ENCODE measurements at regions not wholly inside any gene's neighbourhood (a gene's known extent, or its start where the extent isn't known, plus 50 kb on each side); places are given as distances from the start of the nearest gene placed in this dataset.

DNA sequence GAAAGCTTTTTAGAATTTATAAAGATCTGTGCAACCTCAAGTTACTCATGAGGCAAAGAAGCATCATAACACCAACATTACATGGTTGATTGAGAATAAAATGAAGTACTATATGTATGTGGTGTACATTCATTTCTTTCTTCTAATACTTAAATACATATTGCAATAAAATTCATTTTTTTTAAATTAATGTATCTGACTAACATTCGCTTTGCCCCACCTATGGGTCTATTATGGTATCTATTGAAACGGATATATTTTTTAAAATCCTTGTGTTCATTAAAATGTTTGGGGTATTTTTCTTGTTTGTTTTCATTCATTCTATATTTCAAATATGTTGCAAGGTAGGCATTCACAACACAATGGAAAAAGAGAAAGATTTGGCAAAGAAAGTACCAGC is 237.5 kb downstream of the DSEL start:
- H2BK12ac ChIP-seq (ENCODE audit: low read length in 2 of 2): no peak overlapping the region
- no peaks in the 10 kb centered on the region for H3K4me1 ChIP-seq (ENCODE audit: control insufficient read depth, insufficient read depth, low read depth, low read length)
- H3K9me3 ChIP-seq (ENCODE audit: control insufficient read depth, low read length): no peaks in the 10 kb centered on the region
- no CpG with 5 or more reads among the region's 2 CpGs for WGBS
- no peak overlapping the region for H2AK5ac ChIP-seq (ENCODE audit: low read length, severe bottlenecking)
- no peaks in the 10 kb centered on the region for H3K36me3 ChIP-seq (ENCODE audit: control insufficient read depth in 1 of 2, insufficient read depth in 2 of 2, low read depth in 1 of 2, low read length in 2 of 2)
- DNase-seq: no peak
- no peak overlapping the region for H3K23ac ChIP-seq (ENCODE audit: low read length in 2 of 2)
- no peak overlapping the region for H3K27ac ChIP-seq (ENCODE audit: low read length, poor library complexity, severe bottlenecking)
- H2BK15ac ChIP-seq (ENCODE audit: low read depth, poor library complexity, severe bottlenecking): no peak overlapping the region
- H4K91ac ChIP-seq (ENCODE audit: low read length): no peak overlapping the region
- no peak overlapping the region for H3K9ac ChIP-seq (ENCODE audit: low read length)
- no peak overlapping the region for H3K4me3 ChIP-seq (ENCODE audit: insufficient read depth in 1 of 2, low read depth in 1 of 2, low read length in 2 of 2)
- no peak overlapping the region for H2BK5ac ChIP-seq (ENCODE audit: low read depth, low read length, poor library complexity, severe bottlenecking)
- no peak overlapping the region for H3K18ac ChIP-seq (ENCODE audit: low read depth in 1 of 2, low read length in 2 of 2)
- no peak overlapping the region for H3K14ac ChIP-seq (ENCODE audit: low read length in 2 of 2)
- H3K4me2 ChIP-seq (ENCODE audit: low read length, poor library complexity, severe bottlenecking): no peak overlapping the region
- H2AFZ ChIP-seq (ENCODE audit: low read depth, low read length): no peak overlapping the region
- no peaks in the 10 kb centered on the region for H3K27me3 ChIP-seq (ENCODE audit: control insufficient read depth in 1 of 2, insufficient read depth in 1 of 2, low read length in 2 of 2)
- no peaks in the 10 kb centered on the region for H3K79me1 ChIP-seq (replicated peaks; ENCODE audit: low read length, poor library complexity, severe bottlenecking)
- H3K4ac ChIP-seq (ENCODE audit: low read depth in 1 of 2, low read length in 2 of 2): no peak overlapping the region
- H4K8ac ChIP-seq (ENCODE audit: low read length): no peak overlapping the region
- H2BK120ac ChIP-seq (ENCODE audit: low read depth, low read length): no peak overlapping the region

DNA sequence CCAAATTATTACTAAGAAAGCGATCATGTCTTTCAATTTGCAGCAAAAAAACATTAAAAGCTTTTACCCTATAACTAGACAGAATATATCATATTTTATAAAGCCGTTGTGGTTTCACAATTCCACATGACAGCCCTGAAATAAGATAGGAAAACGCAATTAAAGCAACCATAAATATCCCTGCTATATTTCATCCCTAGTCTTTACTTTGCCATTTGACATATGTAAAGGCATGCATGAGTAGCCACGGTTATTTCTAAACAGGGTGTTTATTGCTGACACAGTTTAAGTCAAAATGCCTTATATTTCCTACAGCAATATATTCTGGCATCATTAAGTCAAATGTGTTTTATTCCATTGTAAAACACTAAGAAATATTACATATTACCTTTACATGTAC is 239.9 kb downstream of the DSEL start:
- 57% methylated on average over 3 of the region's 4 CpGs for WGBS
- no peak overlapping the region for H2AFZ ChIP-seq (ENCODE audit: low read depth, low read length)

DNA sequence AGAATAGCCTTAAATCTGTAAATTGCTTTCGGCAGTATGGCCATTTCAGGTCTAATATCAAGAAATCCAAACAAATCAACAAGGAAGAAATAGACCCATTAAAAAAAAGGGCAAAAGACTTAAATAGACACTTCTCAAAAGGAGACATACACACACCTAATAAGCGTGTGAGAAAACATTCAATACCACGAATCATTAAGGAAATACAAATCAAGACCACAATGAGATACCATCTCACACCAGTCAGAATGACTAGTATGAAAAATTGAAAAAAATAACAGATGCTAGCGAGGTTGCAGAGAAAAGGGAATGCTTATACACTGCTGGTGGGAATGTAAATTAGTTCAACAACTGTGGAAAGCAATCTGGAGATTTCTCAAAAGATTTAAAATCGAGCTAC is 243.2 kb downstream of the DSEL start:
- no peaks in the 10 kb centered on the region for H3K79me1 ChIP-seq (replicated peaks; ENCODE audit: low read length, poor library complexity, severe bottlenecking)
- H3K9ac ChIP-seq (ENCODE audit: low read length): no peak overlapping the region
- no peak overlapping the region for H3K4me3 ChIP-seq (ENCODE audit: insufficient read depth in 1 of 2, low read depth in 1 of 2, low read length in 2 of 2)
- no peak overlapping the region for H2AFZ ChIP-seq (ENCODE audit: low read depth, low read length)
- H3K27ac ChIP-seq (ENCODE audit: low read length, poor library complexity, severe bottlenecking): no peak overlapping the region
- no peaks in the 10 kb centered on the region for H3K4me1 ChIP-seq (ENCODE audit: control insufficient read depth, insufficient read depth, low read depth, low read length)
- peaks cover 3% of the 10 kb centered on the region for H3K9me3 ChIP-seq (ENCODE audit: control insufficient read depth, low read length)
- H2BK120ac ChIP-seq (ENCODE audit: low read depth, low read length): no peak overlapping the region
- H3K18ac ChIP-seq (ENCODE audit: low read depth in 1 of 2, low read length in 2 of 2): no peak overlapping the region
- no peak overlapping the region for H4K91ac ChIP-seq (ENCODE audit: low read length)
- H3K23ac ChIP-seq (ENCODE audit: low read length in 2 of 2): no peak overlapping the region
- DNase-seq: no peak
- no peaks in the 10 kb centered on the region for H3K27me3 ChIP-seq (ENCODE audit: control insufficient read depth in 1 of 2, insufficient read depth in 1 of 2, low read length in 2 of 2)
- 94% methylated on average over 3 of the region's 5 CpGs for WGBS
- no peak overlapping the region for H3K4ac ChIP-seq (ENCODE audit: low read depth in 1 of 2, low read length in 2 of 2)
- no peak overlapping the region for H2BK5ac ChIP-seq (ENCODE audit: low read depth, low read length, poor library complexity, severe bottlenecking)
- H2AK5ac ChIP-seq (ENCODE audit: low read length, severe bottlenecking): no peak overlapping the region
- H3K14ac ChIP-seq (ENCODE audit: low read length in 2 of 2): no peak overlapping the region
- no peak overlapping the region for H3K4me2 ChIP-seq (ENCODE audit: low read length, poor library complexity, severe bottlenecking)
- no peaks in the 10 kb centered on the region for H3K36me3 ChIP-seq (ENCODE audit: control insufficient read depth in 1 of 2, insufficient read depth in 2 of 2, low read depth in 1 of 2, low read length in 2 of 2)
- H2BK12ac ChIP-seq (ENCODE audit: low read length in 2 of 2): no peak overlapping the region
- H4K8ac ChIP-seq (ENCODE audit: low read length): no peak overlapping the region
- no peak overlapping the region for H2BK15ac ChIP-seq (ENCODE audit: low read depth, poor library complexity, severe bottlenecking)

More for the DNA sequence above, 239.9 kb downstream of the DSEL start:
- H3K36me3 ChIP-seq (ENCODE audit: control insufficient read depth in 1 of 2, insufficient read depth in 2 of 2, low read depth in 1 of 2, low read length in 2 of 2): no peaks in the 10 kb centered on the region
- H3K4me2 ChIP-seq (ENCODE audit: low read length, poor library complexity, severe bottlenecking): no peak overlapping the region
- H2BK5ac ChIP-seq (ENCODE audit: low read depth, low read length, poor library complexity, severe bottlenecking): no peak overlapping the region
- H2BK12ac ChIP-seq (ENCODE audit: low read length in 2 of 2): no peak overlapping the region
- no peak overlapping the region for H2BK15ac ChIP-seq (ENCODE audit: low read depth, poor library complexity, severe bottlenecking)
- no peak overlapping the region for H3K18ac ChIP-seq (ENCODE audit: low read depth in 1 of 2, low read length in 2 of 2)
- H3K27me3 ChIP-seq (ENCODE audit: control insufficient read depth in 1 of 2, insufficient read depth in 1 of 2, low read length in 2 of 2): no peaks in the 10 kb centered on the region
- H3K4ac ChIP-seq (ENCODE audit: low read depth in 1 of 2, low read length in 2 of 2): no peak overlapping the region
- no peak overlapping the region for H3K14ac ChIP-seq (ENCODE audit: low read length in 2 of 2)
- H3K9ac ChIP-seq (ENCODE audit: low read length): no peak overlapping the region
- DNase-seq: no peak
- H3K4me1 ChIP-seq (ENCODE audit: control insufficient read depth, insufficient read depth, low read depth, low read length): no peaks in the 10 kb centered on the region
- no peak overlapping the region for H4K91ac ChIP-seq (ENCODE audit: low read length)
- no peak overlapping the region for H3K4me3 ChIP-seq (ENCODE audit: insufficient read depth in 1 of 2, low read depth in 1 of 2, low read length in 2 of 2)
- H3K79me1 ChIP-seq (replicated peaks; ENCODE audit: low read length, poor library complexity, severe bottlenecking): no peaks in the 10 kb centered on the region
- no peak overlapping the region for H2AK5ac ChIP-seq (ENCODE audit: low read length, severe bottlenecking)
- peaks cover 3% of the 10 kb centered on the region for H3K9me3 ChIP-seq (ENCODE audit: control insufficient read depth, low read length)
- no peak overlapping the region for H4K8ac ChIP-seq (ENCODE audit: low read length)
- no peak overlapping the region for H3K27ac ChIP-seq (ENCODE audit: low read length, poor library complexity, severe bottlenecking)
- H3K23ac ChIP-seq (ENCODE audit: low read length in 2 of 2): no peak overlapping the region
- no peak overlapping the region for H2BK120ac ChIP-seq (ENCODE audit: low read depth, low read length)

DNA sequence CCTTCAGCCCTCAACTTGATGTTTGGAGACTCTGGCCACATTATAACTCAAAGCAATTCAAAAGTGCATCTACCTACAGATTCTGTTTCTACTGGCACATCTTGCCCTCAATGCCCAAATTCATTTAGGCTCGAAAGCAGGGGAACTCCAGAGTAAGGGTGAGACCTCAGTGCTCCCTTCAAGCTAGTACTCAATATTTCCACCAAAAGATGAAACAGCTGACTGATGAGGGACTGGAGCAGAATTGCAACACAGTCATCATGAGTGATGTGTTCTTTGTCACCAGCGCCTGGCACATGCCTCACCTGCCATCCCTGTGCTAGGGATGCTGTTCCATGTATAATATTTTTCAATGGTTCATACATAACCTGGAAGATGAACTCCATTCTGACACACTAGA is 247.3 kb downstream of the DSEL start:
- peaks cover 3% of the 10 kb centered on the region for H3K9me3 ChIP-seq (ENCODE audit: control insufficient read depth, low read length)
- H2BK5ac ChIP-seq (ENCODE audit: low read depth, low read length, poor library complexity, severe bottlenecking): no peak overlapping the region
- H3K23ac ChIP-seq (ENCODE audit: low read length in 2 of 2): no peak overlapping the region
- H4K91ac ChIP-seq (ENCODE audit: low read length): no peak overlapping the region
- H3K4ac ChIP-seq (ENCODE audit: low read depth in 1 of 2, low read length in 2 of 2): no peak overlapping the region
- H2AK5ac ChIP-seq (ENCODE audit: low read length, severe bottlenecking): no peak overlapping the region
- H3K79me1 ChIP-seq (replicated peaks; ENCODE audit: low read length, poor library complexity, severe bottlenecking): no peaks in the 10 kb centered on the region
- no peak overlapping the region for H2BK15ac ChIP-seq (ENCODE audit: low read depth, poor library complexity, severe bottlenecking)
- H3K14ac ChIP-seq (ENCODE audit: low read length in 2 of 2): no peak overlapping the region
- no peak overlapping the region for H2AFZ ChIP-seq (ENCODE audit: low read depth, low read length)
- H3K27ac ChIP-seq (ENCODE audit: low read length, poor library complexity, severe bottlenecking): no peak overlapping the region
- H2BK120ac ChIP-seq (ENCODE audit: low read depth, low read length): no peak overlapping the region
- H3K18ac ChIP-seq (ENCODE audit: low read depth in 1 of 2, low read length in 2 of 2): no peak overlapping the region
- H3K4me1 ChIP-seq (ENCODE audit: control insufficient read depth, insufficient read depth, low read depth, low read length): peaks cover 1% of the 10 kb centered on the region
- H2BK12ac ChIP-seq (ENCODE audit: low read length in 2 of 2): peak overlapping the region in 1 of 2 experiments; percentile 70
- no peak for DNase-seq
- WGBS: 97% methylated on average over 2 of the region's 2 CpGs
- H3K4me2 ChIP-seq (ENCODE audit: low read length, poor library complexity, severe bottlenecking): no peak overlapping the region
- no peak overlapping the region for H4K8ac ChIP-seq (ENCODE audit: low read length)
- H3K36me3 ChIP-seq (ENCODE audit: control insufficient read depth in 1 of 2, insufficient read depth in 2 of 2, low read depth in 1 of 2, low read length in 2 of 2): no peaks in the 10 kb centered on the region
- H3K27me3 ChIP-seq (ENCODE audit: control insufficient read depth in 1 of 2, insufficient read depth in 1 of 2, low read length in 2 of 2): no peaks in the 10 kb centered on the region
- H3K4me3 ChIP-seq (ENCODE audit: insufficient read depth in 1 of 2, low read depth in 1 of 2, low read length in 2 of 2): no peak overlapping the region
- H3K9ac ChIP-seq (ENCODE audit: low read length): no peak overlapping the region

All from mesenchymal stem cell (in vitro differentiated cells and primary cell).